ENCODE measurements at regions not wholly inside any gene's neighbourhood (a gene's known extent, or its start where the extent isn't known, plus 50 kb on each side); places are given as distances from the start of the nearest gene placed in this dataset.

DNA sequence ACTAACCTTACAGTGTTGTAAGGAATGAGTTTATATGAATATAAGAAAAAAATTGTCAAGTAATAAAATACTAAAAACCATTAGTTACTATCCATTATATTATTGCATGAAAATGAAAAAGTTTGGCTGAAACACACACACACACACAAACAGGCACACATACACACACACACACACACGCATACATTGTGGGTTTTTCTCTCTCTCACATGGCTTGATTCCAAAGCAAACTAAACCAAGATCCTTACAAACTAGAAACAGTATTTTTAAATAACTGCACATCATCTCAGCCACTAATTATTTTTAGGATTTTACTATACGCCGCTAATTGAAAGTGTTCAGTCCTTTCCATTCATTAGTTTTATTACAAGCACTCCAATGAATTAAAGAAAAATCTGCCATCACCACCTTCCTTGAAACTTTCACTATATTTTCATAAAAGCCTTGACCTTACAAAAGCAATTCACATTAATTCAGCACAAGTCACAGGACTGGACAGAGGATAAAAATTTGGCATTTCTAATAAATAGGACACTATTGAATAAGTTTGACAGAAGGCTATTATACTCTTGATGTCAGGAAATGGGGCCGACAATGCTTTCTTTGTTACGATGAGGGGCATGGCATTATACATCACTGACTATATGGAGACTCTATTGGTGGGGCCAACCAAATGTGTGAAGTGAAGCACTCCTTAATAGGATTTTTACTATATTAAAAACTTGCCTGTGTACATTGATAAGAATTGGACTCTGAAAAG lies 187.0 kb upstream of the ESRRG start:
- ATAC-seq (ENCODE audit: low FRiP score), result no peak
- no peak for DNase-seq (ENCODE audit: low spot score)
- no peak for TF ChIP-seq CTCF (IDR thresholded peaks at IDR 0.05)

DNA sequence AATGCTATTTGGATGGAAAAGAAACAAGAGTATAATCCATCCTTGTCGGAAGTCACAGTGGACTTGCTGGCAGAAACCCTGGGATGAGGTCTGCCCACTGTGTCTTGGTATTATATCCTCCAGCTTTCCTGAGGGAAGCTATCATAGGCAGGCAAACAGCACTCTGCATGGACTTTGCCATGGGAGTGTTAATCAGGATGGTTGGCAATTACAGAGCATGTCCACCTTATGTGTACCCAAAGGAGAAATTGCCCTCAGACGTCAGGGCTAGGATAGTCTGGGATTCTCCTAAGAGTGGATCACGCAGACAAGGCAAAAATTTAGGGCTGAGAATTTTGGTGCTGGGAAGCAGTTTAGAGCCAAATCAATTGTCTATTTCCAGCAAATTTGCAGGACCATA lies 184.9 kb upstream of the ESRRG start:
- no peak for ATAC-seq (ENCODE audit: low FRiP score)
- DNase-seq (ENCODE audit: low spot score), result no peak
- TF ChIP-seq CTCF (IDR thresholded peaks at IDR 0.05), result no peak

DNA sequence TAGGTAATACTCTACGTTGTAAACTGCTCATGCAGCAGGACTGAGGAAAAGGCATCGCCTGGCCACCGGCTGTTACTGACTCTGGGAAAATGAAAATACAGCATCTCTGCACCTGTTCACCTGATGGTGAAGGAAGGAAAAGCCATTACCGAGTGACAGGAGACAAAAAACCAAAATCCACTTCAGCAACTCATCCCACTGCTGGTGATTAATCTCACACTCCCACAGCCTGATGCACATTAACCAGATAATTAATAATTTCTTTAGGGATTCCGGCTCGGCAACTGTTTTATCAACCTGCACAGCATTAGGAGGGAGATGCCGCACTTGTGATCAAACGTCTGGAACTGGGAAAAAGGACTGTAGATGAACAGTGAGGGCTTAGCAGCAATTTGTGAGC lies 183.9 kb upstream of the ESRRG start:
- TF ChIP-seq CTCF (IDR thresholded peaks at IDR 0.05), result no peak
- DNase-seq (ENCODE audit: low spot score) (no peak), ATAC-seq (ENCODE audit: low FRiP score) (no peak)

- ATAC-seq (ENCODE audit: low FRiP score) (no peak), DNase-seq (ENCODE audit: low spot score) (no peak)
- TF ChIP-seq CTCF (IDR thresholded peaks at IDR 0.05), result no peak
These were observed 182.6 kb upstream of the ESRRG start for GRCh38 chr1:216905781-216906180.

DNA sequence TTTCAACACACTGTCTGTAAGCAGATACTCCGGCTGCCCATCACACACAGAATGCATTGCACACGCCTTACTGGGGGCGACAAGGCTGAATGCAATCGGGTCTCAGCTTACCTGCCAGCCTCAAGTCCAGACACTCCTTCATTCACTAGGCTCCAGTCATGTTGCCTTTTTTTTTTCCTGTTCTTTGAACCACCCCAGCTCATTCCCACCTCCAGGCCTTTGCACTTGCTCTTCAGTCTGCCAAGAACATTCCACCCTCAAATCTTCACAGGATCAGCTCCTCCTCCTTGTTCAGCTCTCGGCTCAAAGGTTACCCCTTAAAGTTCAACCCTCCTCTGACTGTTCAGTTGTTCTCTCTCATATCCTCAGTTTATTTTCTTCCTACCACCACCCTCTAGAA lies 181.9 kb upstream of the ESRRG start:
- DNase-seq (ENCODE audit: low spot score), result no peak
- ATAC-seq (ENCODE audit: low FRiP score), result no peak

GRCh38 chr1:216904471-216904870 lies 181.2 kb upstream of the ESRRG start:
- no peak for DNase-seq (ENCODE audit: low spot score)
- no peak for TF ChIP-seq CTCF (IDR thresholded peaks at IDR 0.05)
- ATAC-seq (ENCODE audit: low FRiP score), result no peak

More for the DNA sequence above, 181.9 kb upstream of the ESRRG start:
- no peak for TF ChIP-seq CTCF (IDR thresholded peaks at IDR 0.05)

- no peak for TF ChIP-seq CTCF (IDR thresholded peaks at IDR 0.05)
- no peak for ATAC-seq (ENCODE audit: low FRiP score)
These were observed 180.1 kb upstream of the ESRRG start for GRCh38 chr1:216903382-216903740.

More at GRCh38 chr1:216903382-216903740, 180.1 kb upstream of the ESRRG start:
- DNase-seq (ENCODE audit: low spot score), result no peak

Data from omental fat pad (tissue), 3 donors.